ENCODE measurements at regions not wholly inside any gene's neighbourhood (a gene's known extent, or its start where the extent isn't known, plus 50 kb on each side); places are given as distances from the start of the nearest gene placed in this dataset.

- TF ChIP-seq CTCF (IDR thresholded peaks at IDR 0.05) (no peak), POLR2A (IDR thresholded peaks at IDR 0.05) (no peak)
Measured at GRCh38 chr2:107313316-107313715, 427.3 kb upstream of the ST6GAL2 start.
